SK-N-SH treated with all-trans-retinoic acid at 6 μM for 48 hours (cell line): ENCODE measurements at regions not wholly inside any gene's neighbourhood (a gene's known extent, or its start where the extent isn't known, plus 50 kb on each side); places are given as distances from the start of the nearest gene placed in this dataset.

ENCODE experiments used
- ARNTL ChIP-seq: fragments of 450-650 bp; formaldehyde crosslinking; IDR thresholded peaks from 2 replicates; pipeline ENCODE4 v1.5.0; 2020; ENCODE audit warnings: low read depth, mild to moderate bottlenecking, moderate library complexity, borderline replicate concordance
- GLIS3 ChIP-seq: fragments of 250-450 bp; sonication (Bioruptor Pico); IDR thresholded peaks from 2 replicates; pipeline ENCODE4 v1.5.0; 2020; ENCODE audit warnings: mild to moderate bottlenecking, moderate library complexity
- ISL1 ChIP-seq: fragments of 250-450 bp; sonication (Bioruptor Pico); IDR thresholded peaks from 2 replicates; pipeline ENCODE4 v2.1.2; 2022; ENCODE audit warnings: mild to moderate bottlenecking, moderate library complexity
- SNAI2 ChIP-seq: fragments of 250-450 bp; sonication (Bioruptor Pico); IDR thresholded peaks from 2 replicates; pipeline ENCODE4 v1.5.0; 2020; ENCODE audit warnings: mild to moderate bottlenecking, moderate library complexity
- TCF4 ChIP-seq: fragments of 250-450 bp; sonication (Bioruptor Pico); IDR thresholded peaks from 2 replicates; pipeline ENCODE4 v1.8.0; 2021; ENCODE audit warnings: mild to moderate bottlenecking, moderate library complexity, borderline replicate concordance
- TSHZ2 ChIP-seq: fragments of 250-450 bp; sonication (Bioruptor Pico); IDR thresholded peaks from 2 replicates; pipeline ENCODE4 v1.5.0; 2020; ENCODE audit warnings: mild to moderate bottlenecking, moderate library complexity
- ZC3H10 ChIP-seq: fragments of 250-450 bp; sonication (Bioruptor Pico); IDR thresholded peaks from 2 replicates; pipeline ENCODE4 v1.5.1; 2021; ENCODE audit warnings: mild to moderate bottlenecking, moderate library complexity
- ZFP3 ChIP-seq: fragments of 250-450 bp; sonication (Bioruptor Pico); IDR thresholded peaks from 2 replicates; pipeline ENCODE4 v1.5.0; 2020; ENCODE audit warnings: mild to moderate bottlenecking, moderate library complexity
- ZFP30 ChIP-seq: fragments of 450-650 bp; formaldehyde crosslinking; IDR thresholded peaks from 2 replicates; pipeline ENCODE4 v1.5.0; 2022; ENCODE audit warnings: mild to moderate bottlenecking, moderate library complexity
- ZNF565 ChIP-seq: fragments of 450-650 bp; formaldehyde crosslinking; conservative IDR thresholded peaks from 2 replicates; pipeline ENCODE4 v1.5.0; 2020; ENCODE audit warnings: low read depth, mild to moderate bottlenecking, moderate library complexity
- TF ChIP-seq, protein P1 (sequence below): fragments of 250-450 bp; sonication (Bioruptor Pico); IDR thresholded peaks from 2 replicates; pipeline ENCODE4 v1.8.0; 2020; ENCODE audit warnings: mild to moderate bottlenecking, moderate library complexity, borderline replicate concordance

GRCh38 chr14:87251011-87251410, 742.0 kb downstream of the GALC start:
- TF ChIP-seq TCF4 (no peak), ISL1 (CRISPR knock-in tag) (no peak), ZFP3 (no peak), GLIS3 (CRISPR knock-in tag) (no peak), ZFP30 (no peak), ZC3H10 (no peak), TSHZ2 (CRISPR knock-in tag) (no peak), ARNTL (no peak), SNAI2 (CRISPR knock-in tag) (no peak), ZNF565 (CRISPR knock-in tag) (no peak)
- TF ChIP-seq, protein P1, sequence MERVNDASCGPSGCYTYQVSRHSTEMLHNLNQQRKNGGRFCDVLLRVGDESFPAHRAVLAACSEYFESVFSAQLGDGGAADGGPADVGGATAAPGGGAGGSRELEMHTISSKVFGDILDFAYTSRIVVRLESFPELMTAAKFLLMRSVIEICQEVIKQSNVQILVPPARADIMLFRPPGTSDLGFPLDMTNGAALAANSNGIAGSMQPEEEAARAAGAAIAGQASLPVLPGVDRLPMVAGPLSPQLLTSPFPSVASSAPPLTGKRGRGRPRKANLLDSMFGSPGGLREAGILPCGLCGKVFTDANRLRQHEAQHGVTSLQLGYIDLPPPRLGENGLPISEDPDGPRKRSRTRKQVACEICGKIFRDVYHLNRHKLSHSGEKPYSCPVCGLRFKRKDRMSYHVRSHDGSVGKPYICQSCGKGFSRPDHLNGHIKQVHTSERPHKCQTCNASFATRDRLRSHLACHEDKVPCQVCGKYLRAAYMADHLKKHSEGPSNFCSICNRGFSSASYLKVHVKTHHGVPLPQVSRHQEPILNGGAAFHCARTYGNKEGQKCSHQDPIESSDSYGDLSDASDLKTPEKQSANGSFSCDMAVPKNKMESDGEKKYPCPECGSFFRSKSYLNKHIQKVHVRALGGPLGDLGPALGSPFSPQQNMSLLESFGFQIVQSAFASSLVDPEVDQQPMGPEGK: no peak
